K562 (cell line): ENCODE measurements at regions not wholly inside any gene's neighbourhood (a gene's known extent, or its start where the extent isn't known, plus 50 kb on each side); places are given as distances from the start of the nearest gene placed in this dataset.

Experiments used
- ATAC-seq: fragments of 200-7000 bp; cut with Tn5 transposase; 3 replicates; pipeline ENCODE4 v1.9.1; 2020; ENCODE audit warnings: moderate library complexity
- BruUV-seq: library from RNA; stranded (reverse); fragments of 400-500 nt; replicated peaks from 2 replicates; lab custom pipeline; 2021; lab: Mats Ljungman, UMichigan
- CTCF ChIA-PET: fragments of 300-600 bp; formaldehyde crosslinking; extraction: SDS; loops from one replicate; lab custom pipeline; 2021; ENCODE audit warnings: low intra/inter-chr PET ratio; lab: Yijun Ruan, JAX
- POLR2A ChIA-PET: fragments of 300-600, 350-650 bp; sonication (Branson Sonifier 250); formaldehyde crosslinking; extraction: SDS; loops from one replicate; lab custom pipeline; 2021; ENCODE audit warnings: antibody characterized with exemption, inconsistent platforms; lab: Yijun Ruan, JAX
- DNase-seq, 4 experiments: peaks; one replicate each; pipeline versions ENCODE4 v3.0.0 to v3.0.0-alpha.2; 2011 to 2018; ENCODE audit warnings: low spot score in 3 of 4, mixed read lengths in 3 of 4; ENCODE audit errors: extremely low read depth in 1 of 4
- FAIRE-seq: peaks from 2 replicates; lab custom pipeline; 2011; peaks lifted over from hg19 to GRCh38; lab: Jason Lieb, UNC
- H2AFZ ChIP-seq: 2 replicates; pipeline ENCODE4 v1.6.0; 2011; ENCODE audit warnings: low read depth, low read length, control low read depth, inconsistent platforms
- H3K27ac ChIP-seq: fragments of 200-600 bp; 3 replicates; pipeline ENCODE4 v1.8.0; 2011; ENCODE audit warnings: low read depth, mild to moderate bottlenecking, control low read depth, inconsistent platforms, low read length, moderate library complexity, mixed read lengths; ENCODE audit errors: extremely low read depth
- H3K27me3 ChIP-seq, 2 experiments: fragments of 300-600 bp in 1 of 2; 2 replicates in 1 of 2; 3 replicates in 1 of 2; pipeline versions ENCODE4 v1.6.0 to v1.8.0; 2011; ENCODE audit warnings: inconsistent platforms in 2 of 2, low read length in 2 of 2, mild to moderate bottlenecking in 1 of 2, mixed read lengths in 1 of 2, moderate library complexity in 1 of 2; ENCODE audit not compliant: control insufficient read depth in 2 of 2, insufficient read depth in 2 of 2
- H3K36me3 ChIP-seq: fragments of 300-600 bp; 3 replicates; pipeline ENCODE4 v1.8.0; 2011; ENCODE audit warnings: mild to moderate bottlenecking, low read length, inconsistent platforms; ENCODE audit not compliant: control insufficient read depth, insufficient read depth
- H3K4me1 ChIP-seq, 2 experiments: fragments of 200-600 bp in 1 of 2; replicated peaks in 1 of 2; 2 replicates in 1 of 2; 3 replicates in 1 of 2; pipeline versions ENCODE4 v1.5.1 to v1.8.0; 2011; ENCODE audit warnings: inconsistent platforms in 2 of 2, low read length in 2 of 2, mild to moderate bottlenecking in 1 of 2, mixed read lengths in 1 of 2, moderate library complexity in 1 of 2; ENCODE audit not compliant: control insufficient read depth in 2 of 2, insufficient read depth in 2 of 2
- H3K4me2 ChIP-seq: 2 replicates; pipeline ENCODE4 v1.6.1; 2011; ENCODE audit warnings: low read length, control low read depth, inconsistent platforms, mixed read lengths; ENCODE audit not compliant: insufficient read depth
- H3K4me3 ChIP-seq: fragments of 200-600 bp; sonication (generic), shearing (Covaris generic); 2 replicates; pipeline ENCODE4 v1.5.1; 2016; ENCODE audit warnings: control low read depth, inconsistent platforms
- H3K79me2 ChIP-seq: fragments of 200-600 bp; 3 replicates; pipeline ENCODE4 v1.8.0; 2011; ENCODE audit warnings: low read length, inconsistent platforms; ENCODE audit not compliant: control insufficient read depth, insufficient read depth
- H3K9ac ChIP-seq, 2 experiments: 2 replicates each; pipeline versions ENCODE4 v1.6.0 to v1.6.1; 2011; ENCODE audit warnings: low read depth in 2 of 2, low read length in 2 of 2, control low read depth in 1 of 2, inconsistent platforms in 1 of 2, mild to moderate bottlenecking in 1 of 2, mixed read lengths in 1 of 2; ENCODE audit not compliant: insufficient read depth in 1 of 2
- H3K9me1 ChIP-seq: one replicate; pipeline ENCODE4 v1.6.0; 2011; ENCODE audit warnings: inconsistent platforms, mild to moderate bottlenecking, low read length, moderate library complexity; ENCODE audit not compliant: control insufficient read depth, insufficient read depth
- H3K9me3 ChIP-seq: replicated peaks from 2 replicates; pipeline ENCODE4 v1.5.1; 2011; ENCODE audit warnings: low read depth, low read length, inconsistent platforms; ENCODE audit not compliant: control insufficient read depth, insufficient read depth
- H4K20me1 ChIP-seq: replicated peaks from 2 replicates; pipeline ENCODE4 v1.6.1; 2011; ENCODE audit warnings: low read length, inconsistent platforms, mixed read lengths; ENCODE audit not compliant: control insufficient read depth, insufficient read depth
- CBX8 ChIP-seq: fragments of 200-600 bp; sonication (generic); IDR thresholded peaks from 2 replicates; pipeline ENCODE4 v1.6.1; 2012; ENCODE audit warnings: borderline replicate concordance, mixed run types, low read depth, mild to moderate bottlenecking, moderate library complexity, mixed read lengths, low read length, control low read depth, inconsistent platforms; ENCODE audit not compliant: poor library complexity, severe bottlenecking; ENCODE audit errors: extremely low read depth
- ETV1 ChIP-seq: fragments of 450-650 bp; conservative IDR thresholded peaks from 2 replicates; pipeline ENCODE4 v1.6.1; 2016; ENCODE audit warnings: missing genetic modification characterization, control low read depth, low read depth, missing compliant biosample characterization
- FOXK1 ChIP-seq: sonication (generic); formaldehyde crosslinking; IDR thresholded peaks from 2 replicates; pipeline ENCODE4 v1.8.0; 2022; ENCODE audit warnings: missing genetic modification reagents, mild to moderate bottlenecking, borderline replicate concordance
- NCOA4 ChIP-seq: fragments of 450-650 bp; IDR thresholded peaks from 2 replicates; pipeline ENCODE4 v1.6.1; 2018; ENCODE audit warnings: mild to moderate bottlenecking; ENCODE audit not compliant: partially characterized antibody
- RFX5 ChIP-seq: IDR thresholded peaks from 2 replicates; pipeline ENCODE4 v1.6.1; 2011; ENCODE audit warnings: low read depth, mild to moderate bottlenecking, improper control_type of control experiment, low read length
- SIRT6 ChIP-seq: IDR thresholded peaks from one replicate; pipeline ENCODE4 v1.6.1; 2012; ENCODE audit warnings: low read depth, mild to moderate bottlenecking, control low read depth, inconsistent platforms, low read length, moderate library complexity
- SRSF3 ChIP-seq: fragments of 200-400 bp; formaldehyde crosslinking; IDR thresholded peaks from 2 replicates; pipeline ENCODE4 v1.6.1; 2016; ENCODE audit warnings: mild to moderate bottlenecking, low read length, moderate library complexity; ENCODE audit not compliant: insufficient read depth
- STAT5A ChIP-seq: IDR thresholded peaks from 2 replicates; pipeline ENCODE4 v1.6.1; 2012; ENCODE audit warnings: low read length, inconsistent platforms, borderline replicate concordance
- TEAD1 ChIP-seq, 2 experiments: fragments of 450-650 bp in 1 of 2; sonication (generic) in 1 of 2; formaldehyde crosslinking; IDR thresholded peaks; 2 replicates each; pipeline versions ENCODE4 v1.4.0 to v1.8.0; 2020 to 2022; ENCODE audit warnings: mild to moderate bottlenecking in 2 of 2, missing genetic modification reagents in 1 of 2
- TRIM24 ChIP-seq, 2 experiments: fragments of 450-650 bp; IDR thresholded peaks; 2 replicates each; pipeline ENCODE4 v1.6.1; 2016
- UBTF ChIP-seq, 2 experiments: IDR thresholded peaks; 2 replicates each; pipeline ENCODE4 v1.6.1; 2012; ENCODE audit warnings: improper control_type of control experiment in 2 of 2, low read depth in 2 of 2, low read length in 2 of 2, borderline replicate concordance in 1 of 2
- XRCC4 ChIP-seq: IDR thresholded peaks from one replicate; pipeline ENCODE4 v1.6.1; 2011; ENCODE audit not compliant: insufficient read depth, insufficient read length; ENCODE audit errors: extremely low read depth
- ZFPM2 ChIP-seq: fragments of 250-450 bp; sonication (Bioruptor Pico); IDR thresholded peaks from 2 replicates; pipeline ENCODE4 v1.5.1; 2022; ENCODE audit warnings: mild to moderate bottlenecking
- ZNF444 ChIP-seq: fragments of 250-450 bp; sonication (Bioruptor Pico); IDR thresholded peaks from 2 replicates; pipeline ENCODE4 v1.4.0; 2020; ENCODE audit warnings: mild to moderate bottlenecking, moderate library complexity
- WGBS: fragments of 100-300 bp; shearing (Covaris generic); methylation state at CpG from one replicate; pipeline ENCODE4 v1.1.6; 2016; ENCODE audit warnings: low coverage, mixed read lengths; ENCODE audit not compliant: insufficient coverage; ENCODE audit errors: missing lambda C conversion rate; 5-methylcytosine and 5-hydroxymethylcytosine counted together
- in situ Hi-C: fragments of 300-500 bp; cut with MboI; formaldehyde crosslinking; loops from 4 replicates; pipeline ENCODE4 v1.15.0; 2018; ENCODE audit warnings: inconsistent platforms, mixed read lengths
- intact Hi-C: fragments of 100-400 bp; cut with micrococcal nuclease; formaldehyde crosslinking; loops from 2 replicates; pipeline ENCODE4 v1.14.2; 2022
- TF ChIP-seq, protein P1 (sequence below): sonication (generic); formaldehyde crosslinking; IDR thresholded peaks from 2 replicates; pipeline ENCODE4 v1.8.0; 2022; ENCODE audit warnings: mild to moderate bottlenecking, missing genetic modification reagents
- TF ChIP-seq, protein P2 (sequence below): sonication (generic); formaldehyde crosslinking; IDR thresholded peaks from 2 replicates; pipeline ENCODE4 v1.8.0; 2023; ENCODE audit warnings: mild to moderate bottlenecking, missing genetic modification reagents

DNA sequence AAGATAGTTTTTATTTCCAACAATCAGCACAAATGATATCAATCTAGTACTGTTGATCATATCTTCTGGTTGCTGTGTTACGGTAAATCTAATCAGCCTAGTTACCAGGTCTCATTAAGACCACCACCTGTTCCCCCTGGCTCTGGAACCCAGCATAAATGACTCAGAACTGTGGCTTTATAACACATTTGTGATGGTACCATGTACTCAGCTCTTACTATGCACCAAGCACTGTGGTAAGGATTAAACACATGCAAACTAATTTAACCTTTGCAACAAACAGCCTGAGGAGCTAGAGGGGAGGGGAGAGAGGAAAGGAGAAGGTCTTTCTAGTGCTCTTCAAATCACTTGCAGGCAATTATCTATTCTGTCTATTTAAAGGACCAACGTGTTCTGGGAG lies 173.9 kb upstream of the LMCD1 start:
- Histone ChIP-seq H3K4me2 (no peak overlapping the region), H3K36me3 (no peaks in the 10 kb centered on the region), H3K9me1 (no peaks in the 10 kb centered on the region), H3K9me3 (no peaks in the 10 kb centered on the region), H3K27me3 (no peaks in the 10 kb centered on the region), H3K4me3 (no peak overlapping the region), H3K27ac (no peak overlapping the region), H2AFZ (no peak overlapping the region), H3K9ac (no peak overlapping the region), H3K79me2 (no peaks in the 10 kb centered on the region), H4K20me1 (no peaks in the 10 kb centered on the region), H3K4me1 (no peaks in the 10 kb centered on the region)
- no TSS peak for BruUV-seq
- intact Hi-C loops (loop anchor here (10.0 kb wide), 1 partner anchor 297 kb away; no protein-coding TSS in a partner anchor), in situ Hi-C loops (no loop called here)
- FAIRE-seq = no peak
- WGBS = 0% methylated on average over 2 of the region's 2 CpGs
- ChIA-PET CTCF (no interaction called here), POLR2A (no interaction called here)
- no peak for ATAC-seq
- DNase-seq = no peak
- TF ChIP-seq NCOA4 (no peak), ETV1 (tag) (no peak), CBX8 (no peak), TEAD1 (CRISPR knock-in tag; IDR thresholded peaks at IDR 0.05) (no peak), SIRT6 (no peak), UBTF (IDR thresholded peaks at IDR 0.05; ENCODE audit: borderline replicate concordance in 1 of 2, low read depth in 2 of 2, low read length in 2 of 2) (no peak), RFX5 (no peak), ZNF444 (no peak), FOXK1 (CRISPR knock-in tag) (no peak), SRSF3 (no peak), TRIM24 (IDR thresholded peaks at IDR 0.05) (no peak), XRCC4 (no peak), ZFPM2 (CRISPR knock-in tag) (no peak), STAT5A (no peak)
- TF ChIP-seq, protein P1, sequence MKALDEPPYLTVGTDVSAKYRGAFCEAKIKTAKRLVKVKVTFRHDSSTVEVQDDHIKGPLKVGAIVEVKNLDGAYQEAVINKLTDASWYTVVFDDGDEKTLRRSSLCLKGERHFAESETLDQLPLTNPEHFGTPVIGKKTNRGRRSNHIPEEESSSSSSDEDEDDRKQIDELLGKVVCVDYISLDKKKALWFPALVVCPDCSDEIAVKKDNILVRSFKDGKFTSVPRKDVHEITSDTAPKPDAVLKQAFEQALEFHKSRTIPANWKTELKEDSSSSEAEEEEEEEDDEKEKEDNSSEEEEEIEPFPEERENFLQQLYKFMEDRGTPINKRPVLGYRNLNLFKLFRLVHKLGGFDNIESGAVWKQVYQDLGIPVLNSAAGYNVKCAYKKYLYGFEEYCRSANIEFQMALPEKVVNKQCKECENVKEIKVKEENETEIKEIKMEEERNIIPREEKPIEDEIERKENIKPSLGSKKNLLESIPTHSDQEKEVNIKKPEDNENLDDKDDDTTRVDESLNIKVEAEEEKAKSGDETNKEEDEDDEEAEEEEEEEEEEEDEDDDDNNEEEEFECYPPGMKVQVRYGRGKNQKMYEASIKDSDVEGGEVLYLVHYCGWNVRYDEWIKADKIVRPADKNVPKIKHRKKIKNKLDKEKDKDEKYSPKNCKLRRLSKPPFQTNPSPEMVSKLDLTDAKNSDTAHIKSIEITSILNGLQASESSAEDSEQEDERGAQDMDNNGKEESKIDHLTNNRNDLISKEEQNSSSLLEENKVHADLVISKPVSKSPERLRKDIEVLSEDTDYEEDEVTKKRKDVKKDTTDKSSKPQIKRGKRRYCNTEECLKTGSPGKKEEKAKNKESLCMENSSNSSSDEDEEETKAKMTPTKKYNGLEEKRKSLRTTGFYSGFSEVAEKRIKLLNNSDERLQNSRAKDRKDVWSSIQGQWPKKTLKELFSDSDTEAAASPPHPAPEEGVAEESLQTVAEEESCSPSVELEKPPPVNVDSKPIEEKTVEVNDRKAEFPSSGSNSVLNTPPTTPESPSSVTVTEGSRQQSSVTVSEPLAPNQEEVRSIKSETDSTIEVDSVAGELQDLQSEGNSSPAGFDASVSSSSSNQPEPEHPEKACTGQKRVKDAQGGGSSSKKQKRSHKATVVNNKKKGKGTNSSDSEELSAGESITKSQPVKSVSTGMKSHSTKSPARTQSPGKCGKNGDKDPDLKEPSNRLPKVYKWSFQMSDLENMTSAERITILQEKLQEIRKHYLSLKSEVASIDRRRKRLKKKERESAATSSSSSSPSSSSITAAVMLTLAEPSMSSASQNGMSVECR (CRISPR knock-in tag) = no peak
- TF ChIP-seq, protein P2, sequence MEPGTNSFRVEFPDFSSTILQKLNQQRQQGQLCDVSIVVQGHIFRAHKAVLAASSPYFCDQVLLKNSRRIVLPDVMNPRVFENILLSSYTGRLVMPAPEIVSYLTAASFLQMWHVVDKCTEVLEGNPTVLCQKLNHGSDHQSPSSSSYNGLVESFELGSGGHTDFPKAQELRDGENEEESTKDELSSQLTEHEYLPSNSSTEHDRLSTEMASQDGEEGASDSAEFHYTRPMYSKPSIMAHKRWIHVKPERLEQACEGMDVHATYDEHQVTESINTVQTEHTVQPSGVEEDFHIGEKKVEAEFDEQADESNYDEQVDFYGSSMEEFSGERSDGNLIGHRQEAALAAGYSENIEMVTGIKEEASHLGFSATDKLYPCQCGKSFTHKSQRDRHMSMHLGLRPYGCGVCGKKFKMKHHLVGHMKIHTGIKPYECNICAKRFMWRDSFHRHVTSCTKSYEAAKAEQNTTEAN (CRISPR knock-in tag) = no peak
